SK-N-MC (cell line): ENCODE measurements at regions not wholly inside any gene's neighbourhood (a gene's known extent, or its start where the extent isn't known, plus 50 kb on each side); places are given as distances from the start of the nearest gene placed in this dataset.

Experiments used
- EZH2 ChIP-seq: fragments of 200-600 bp; sonication (generic); IDR thresholded peaks from one replicate; pipeline ENCODE4 v1.6.1; 2017; ENCODE audit warnings: antibody characterized with exemption
- POLR2AphosphoS5 ChIP-seq: IDR thresholded peaks from 2 replicates; pipeline ENCODE4 v1.6.1; 2012; ENCODE audit warnings: mild to moderate bottlenecking, low read depth, low read length, borderline replicate concordance

DNA sequence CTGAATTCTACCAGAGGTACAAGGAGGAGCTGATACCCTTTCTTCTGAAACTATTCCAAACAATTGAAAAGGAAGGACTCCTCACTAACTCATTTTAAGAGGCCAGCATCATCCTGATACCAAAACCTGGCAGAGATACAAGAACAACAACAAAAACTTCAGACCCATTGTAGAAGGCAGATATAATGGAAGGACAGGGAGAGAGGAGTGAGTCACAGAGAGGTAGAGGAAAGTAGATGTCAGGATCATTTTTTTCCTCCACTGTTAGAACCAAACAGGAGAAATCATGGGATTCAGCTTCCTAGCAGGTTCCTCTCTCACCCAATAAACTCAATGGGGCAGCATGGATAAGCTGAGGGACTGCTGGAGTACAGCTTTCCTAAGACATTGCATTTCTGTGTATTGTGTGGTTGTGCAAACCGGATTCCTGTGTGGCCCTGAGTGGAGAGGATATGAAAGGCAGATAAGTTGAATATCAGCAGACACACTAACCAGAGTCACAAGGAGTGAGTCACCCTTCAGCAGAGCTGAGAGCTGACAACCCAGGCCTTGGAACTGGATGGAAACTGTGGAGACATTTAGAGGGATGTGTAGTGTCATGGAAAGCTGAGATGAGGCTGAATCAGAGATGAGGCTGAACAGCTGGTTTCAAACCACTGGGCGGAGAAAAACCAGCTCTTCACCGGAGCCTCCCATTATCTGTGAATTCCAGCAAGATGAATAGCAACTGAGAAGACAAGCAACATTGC lies 60.9 kb upstream of the MMADHC start:
- TF ChIP-seq EZH2 (no peak), POLR2AphosphoS5 (no peak)
